HG02938 (cell line): ENCODE measurements at regions not wholly inside any gene's neighbourhood (a gene's known extent, or its start where the extent isn't known, plus 50 kb on each side); places are given as distances from the start of the nearest gene placed in this dataset.

Experiments
- ATAC-seq: cut with Tn5 transposase; IDR thresholded peaks from one replicate; pipeline ENCODE4 v1.9.1; 2021; ENCODE audit warnings: mild to moderate bottlenecking, moderate library complexity; ENCODE audit not compliant: unreplicated experiment

GRCh38 chr14:48914921-48915320 is 671.3 kb downstream of the RPS29 start:
- ATAC-seq = no peak

GRCh38 chr14:48914382-48914781 is 671.8 kb downstream of the RPS29 start:
- ATAC-seq = no peak

GRCh38 chr14:48900565-48900964 is 685.6 kb downstream of the RPS29 start:
- no peak for ATAC-seq

- ATAC-seq = no peak
These were observed 695.8 kb downstream of the RPS29 start for GRCh38 chr14:48890333-48890732.

- ATAC-seq = no peak
These were observed 709.3 kb downstream of the RPS29 start for GRCh38 chr14:48876806-48877340.

- no peak for ATAC-seq
These were observed 711.5 kb downstream of the RPS29 start for GRCh38 chr14:48874711-48875110.

GRCh38 chr14:48857366-48857765 is 728.8 kb downstream of the RPS29 start:
- no peak for ATAC-seq

GRCh38 chr14:48853159-48853558 is 733.0 kb downstream of the RPS29 start:
- no peak for ATAC-seq

- ATAC-seq = no peak
These were observed 736.3 kb downstream of the RPS29 start for GRCh38 chr14:48849741-48850322.

GRCh38 chr14:48842785-48843184 is 743.4 kb downstream of the RPS29 start:
- ATAC-seq = no peak

- ATAC-seq = no peak
These were observed 760.1 kb downstream of the RPS29 start for GRCh38 chr14:48826058-48826457.

GRCh38 chr14:48814562-48814961 is 771.6 kb downstream of the RPS29 start:
- no peak for ATAC-seq

- ATAC-seq = no peak
These were observed 780.9 kb downstream of the RPS29 start for GRCh38 chr14:48805315-48805714.

- no peak for ATAC-seq
These were observed 793.7 kb downstream of the RPS29 start for GRCh38 chr14:48792376-48793024.

GRCh38 chr14:48788771-48789170 is 797.4 kb downstream of the RPS29 start:
- no peak for ATAC-seq

GRCh38 chr14:48786498-48786897 is 799.7 kb downstream of the RPS29 start:
- no peak for ATAC-seq

- no peak for ATAC-seq
These were observed 814.5 kb downstream of the RPS29 start for GRCh38 chr14:48771717-48772116.

GRCh38 chr14:48751293-48751692 is 834.9 kb downstream of the RPS29 start:
- ATAC-seq = no peak

- ATAC-seq = no peak
These were observed 838.0 kb downstream of the RPS29 start for GRCh38 chr14:48748151-48748675.

- no peak for ATAC-seq
These were observed 838.6 kb downstream of the RPS29 start for GRCh38 chr14:48747561-48748089.

GRCh38 chr14:48744202-48744601 is 842.0 kb downstream of the RPS29 start:
- no peak for ATAC-seq
